Pancreas (tissue), 10 donors: ENCODE measurements at regions not wholly inside any gene's neighbourhood (a gene's known extent, or its start where the extent isn't known, plus 50 kb on each side); places are given as distances from the start of the nearest gene placed in this dataset.

Source experiments
- ATAC-seq, 4 donors: fragments of 200-7000 bp; cut with Tn5 transposase; one replicate each; pipeline versions ENCODE4 v1.8.0 to v1.9.1; 2020; ENCODE audit warnings: mild to moderate bottlenecking in 4 of 4, moderate library complexity in 4 of 4
- DNase-seq, 6 donors: peaks; one replicate each; pipeline ENCODE4 v3.0.0-alpha.2; 2020
- FAIRE-seq: peaks from 2 replicates; lab custom pipeline; 2012; peaks lifted over from hg19 to GRCh38; lab: Jason Lieb, UNC
- H3K27ac ChIP-seq, 4 donors: fragments of 200-600 bp; sonication (generic); 1 replicate in 3 of 4; 2 replicates in 1 of 4; pipeline versions ENCODE4 v1.5.0 to v1.8.0; 2020
- H3K27me3 ChIP-seq, 4 donors: fragments of 200-600 bp; one replicate each; pipeline ENCODE4 v1.8.0; 2021
- H3K36me3 ChIP-seq, 3 donors: fragments of 200-600 bp; sonication (generic) in 1 of 3; one replicate each; pipeline versions ENCODE4 v1.5.0 to v1.8.0; 2020 to 2021
- H3K4me1 ChIP-seq, 3 donors: fragments of 200-600 bp; one replicate each; pipeline ENCODE4 v1.8.0; 2021
- H3K4me3 ChIP-seq, 4 donors: fragments of 200-600 bp; sonication (generic) in 2 of 4; one replicate each; pipeline versions ENCODE4 v1.5.0 to v1.8.0; 2020 to 2021
- H3K9me3 ChIP-seq, 4 donors: fragments of 200-600 bp; one replicate each; pipeline ENCODE4 v1.8.0; 2021
- WGBS, 2 donors: extraction: QIAGEN DNeasy Blood & Tissue Kit; methylation state at CpG; one replicate each; pipeline ENCODE4 v1.1.7; 2013; 5-methylcytosine and 5-hydroxymethylcytosine counted together
- intact Hi-C, 3 donors: fragments of 100-400 bp; cut with DNase I; formaldehyde crosslinking; loops; one replicate each; pipeline versions ENCODE4 v1.11.1 to v1.14.2; 2022
- TF ChIP-seq, protein P1 (sequence below), 4 donors: fragments of 200-600 bp; sonication (generic) in 3 of 4; IDR thresholded peaks; one replicate each; pipeline versions ENCODE4 v1.5.0 to v1.8.0; 2021; ENCODE audit warnings: antibody characterized with exemption in 4 of 4
- donor health status: healthy with polysubstance abuse.
- donor health status: DM: no; HTN: no; CAD: no; lungs with moderate emphysema.
- donor health status: DM: no; HTN: no; CAD: no.
- donor health status: control.
- donor health status: control.
- donor health status: Bipolar disorder and iron deficiency.
- donor health status: DM: yes; HTN: yes; CAD: no.
- donor health status: DM: no; HTN: no; CAD: no.
- donor health status: DM: no; HTN: no; CAD: no.
- donor health status: DM: yes; HTN: yes; CAD: no.

DNA sequence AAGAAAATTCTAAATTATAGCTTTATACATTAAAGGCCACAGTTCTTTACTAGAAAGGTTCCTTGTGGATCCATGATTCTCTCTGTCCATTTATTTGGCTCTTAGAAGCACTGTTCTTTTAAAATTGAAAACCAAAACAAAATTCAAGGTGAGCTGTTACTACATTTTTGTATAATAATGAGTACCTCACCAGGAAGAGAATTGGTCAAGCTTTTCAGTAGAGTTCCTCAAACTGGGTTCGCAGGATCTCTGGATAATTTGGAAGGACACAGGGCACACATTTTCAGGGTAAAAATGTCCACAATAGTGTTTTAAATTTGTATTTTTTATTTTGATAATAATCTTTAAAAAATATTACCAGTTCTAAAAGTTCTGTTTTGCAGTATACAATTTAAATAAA lies 93.0 kb downstream of the PPP1R3A start:
- H3K27me3 ChIP-seq = no peaks in the 10 kb centered on the region
- no peak for DNase-seq
- H3K9me3 ChIP-seq = no peaks in the 10 kb centered on the region
- H3K4me3 ChIP-seq = no peak overlapping the region
- 79 to 89% methylated on average over 1 of the region's 1 CpG for WGBS, 2 donors
- TF ChIP-seq, protein P1, sequence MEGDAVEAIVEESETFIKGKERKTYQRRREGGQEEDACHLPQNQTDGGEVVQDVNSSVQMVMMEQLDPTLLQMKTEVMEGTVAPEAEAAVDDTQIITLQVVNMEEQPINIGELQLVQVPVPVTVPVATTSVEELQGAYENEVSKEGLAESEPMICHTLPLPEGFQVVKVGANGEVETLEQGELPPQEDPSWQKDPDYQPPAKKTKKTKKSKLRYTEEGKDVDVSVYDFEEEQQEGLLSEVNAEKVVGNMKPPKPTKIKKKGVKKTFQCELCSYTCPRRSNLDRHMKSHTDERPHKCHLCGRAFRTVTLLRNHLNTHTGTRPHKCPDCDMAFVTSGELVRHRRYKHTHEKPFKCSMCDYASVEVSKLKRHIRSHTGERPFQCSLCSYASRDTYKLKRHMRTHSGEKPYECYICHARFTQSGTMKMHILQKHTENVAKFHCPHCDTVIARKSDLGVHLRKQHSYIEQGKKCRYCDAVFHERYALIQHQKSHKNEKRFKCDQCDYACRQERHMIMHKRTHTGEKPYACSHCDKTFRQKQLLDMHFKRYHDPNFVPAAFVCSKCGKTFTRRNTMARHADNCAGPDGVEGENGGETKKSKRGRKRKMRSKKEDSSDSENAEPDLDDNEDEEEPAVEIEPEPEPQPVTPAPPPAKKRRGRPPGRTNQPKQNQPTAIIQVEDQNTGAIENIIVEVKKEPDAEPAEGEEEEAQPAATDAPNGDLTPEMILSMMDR (IDR thresholded peaks at IDR 0.05) = no peak
- intact Hi-C loops = no loop called here
- no peaks in the 10 kb centered on the region for H3K36me3 ChIP-seq
- H3K4me1 ChIP-seq = no peaks in the 10 kb centered on the region
- H3K27ac ChIP-seq = no peak overlapping the region
- no peak for ATAC-seq
- FAIRE-seq = no peak

DNA sequence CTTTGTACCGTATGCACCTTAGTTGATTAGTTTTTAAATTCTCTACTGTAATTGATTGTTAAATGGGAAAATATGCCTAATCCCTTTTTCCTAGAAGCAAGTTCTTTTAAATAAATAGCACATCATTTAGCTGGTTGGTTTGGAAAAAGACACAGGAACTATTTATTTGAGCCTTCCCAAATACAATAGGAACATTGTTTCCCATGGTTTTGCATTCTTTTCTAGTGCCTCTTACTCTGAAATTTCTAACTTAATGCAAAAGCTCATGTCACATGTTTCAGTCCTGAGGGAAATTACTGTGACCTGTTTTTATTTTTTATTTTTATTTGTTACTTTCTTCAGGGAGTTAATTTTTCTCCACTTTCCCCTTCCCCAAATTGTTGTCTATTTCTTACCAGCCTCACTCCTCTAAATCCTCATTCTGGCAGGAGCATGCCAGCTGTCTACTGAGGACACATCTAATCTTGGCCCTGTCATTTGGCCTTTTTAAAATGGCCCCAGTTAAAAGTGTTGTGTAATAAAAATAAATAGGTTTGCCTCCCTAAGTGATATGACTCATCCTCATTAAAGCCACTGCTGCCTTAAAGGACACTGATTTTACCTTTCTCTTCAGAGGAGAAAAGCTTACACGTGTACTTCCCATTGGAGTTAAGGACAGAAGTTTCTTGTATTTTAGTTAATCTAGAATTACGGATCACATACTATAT lies 94.5 kb downstream of the PPP1R3A start:
- TF ChIP-seq, protein P1 (IDR thresholded peaks at IDR 0.05) = no peak
- Histone ChIP-seq H3K9me3 (no peaks in the 10 kb centered on the region), H3K27me3 (no peaks in the 10 kb centered on the region), H3K4me3 (no peak overlapping the region), H3K27ac (no peak overlapping the region), H3K36me3 (no peaks in the 10 kb centered on the region), H3K4me1 (no peaks in the 10 kb centered on the region)
- DNase-seq (no peak), ATAC-seq (peak in 2 of 4 donors; percentile 49 to 67), FAIRE-seq (no peak)
- WGBS, 2 donors = 30 to 44% methylated on average over 3 of the region's 3 CpGs
- intact Hi-C loops = no loop called here

DNA sequence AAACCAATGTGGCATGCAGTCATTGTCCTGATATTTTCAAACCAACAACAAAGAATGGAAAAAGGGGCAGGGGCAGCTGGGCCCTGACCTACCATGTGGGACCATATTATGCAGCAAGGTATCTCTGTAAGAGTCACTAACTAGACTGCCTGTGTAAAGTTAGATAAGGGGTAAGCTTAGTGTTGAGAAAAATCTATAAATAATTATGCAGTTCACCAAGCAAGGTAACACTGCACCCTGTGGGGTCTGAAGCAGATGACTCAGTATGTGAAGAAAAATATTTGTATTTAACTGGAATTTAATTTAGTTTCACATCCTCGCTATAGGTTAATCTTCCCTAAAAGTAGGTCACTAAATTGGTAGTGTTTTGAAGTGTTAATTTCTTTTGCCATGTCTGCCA lies 99.3 kb downstream of the PPP1R3A start:
- DNase-seq (no peak), FAIRE-seq (no peak), ATAC-seq (no peak)
- TF ChIP-seq, protein P1 (IDR thresholded peaks at IDR 0.05) = no peak
- H3K4me3 ChIP-seq = no peak overlapping the region
- H3K4me1 ChIP-seq = no peaks in the 10 kb centered on the region
- no peak overlapping the region for H3K27ac ChIP-seq
- no peaks in the 10 kb centered on the region for H3K27me3 ChIP-seq
- no peaks in the 10 kb centered on the region for H3K9me3 ChIP-seq
- WGBS, 2 donors = 34% methylated on average over 1 of the region's 1 CpG
- intact Hi-C loops = no loop called here
- no peaks in the 10 kb centered on the region for H3K36me3 ChIP-seq

DNA sequence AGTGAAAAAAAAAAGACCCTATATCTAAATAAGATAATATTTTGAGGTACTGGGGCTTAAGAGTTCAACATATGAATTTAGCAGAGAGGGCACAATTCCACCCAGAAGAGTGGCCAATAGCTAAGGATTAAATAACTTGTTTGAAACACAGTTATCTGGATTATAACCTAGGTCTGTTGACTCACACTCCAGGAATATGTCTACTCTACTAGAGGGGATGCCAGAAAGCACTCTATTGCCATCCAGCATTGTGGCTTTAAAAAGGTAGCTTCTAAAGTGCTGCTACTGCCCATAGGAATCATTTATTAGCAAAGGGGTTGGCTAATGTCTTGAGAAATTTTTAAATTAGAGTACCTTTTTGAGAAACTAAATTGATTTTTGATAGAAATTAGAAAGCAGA lies 102.2 kb downstream of the PPP1R3A start:
- ATAC-seq = no peak
- H3K4me3 ChIP-seq = no peak overlapping the region
- no peaks in the 10 kb centered on the region for H3K9me3 ChIP-seq
- FAIRE-seq = no peak
- intact Hi-C loops = no loop called here
- TF ChIP-seq, protein P1 (IDR thresholded peaks at IDR 0.05) = no peak
- DNase-seq = no peak
- no peaks in the 10 kb centered on the region for H3K36me3 ChIP-seq
- no peaks in the 10 kb centered on the region for H3K4me1 ChIP-seq
- H3K27me3 ChIP-seq = no peaks in the 10 kb centered on the region
- no peak overlapping the region for H3K27ac ChIP-seq

DNA sequence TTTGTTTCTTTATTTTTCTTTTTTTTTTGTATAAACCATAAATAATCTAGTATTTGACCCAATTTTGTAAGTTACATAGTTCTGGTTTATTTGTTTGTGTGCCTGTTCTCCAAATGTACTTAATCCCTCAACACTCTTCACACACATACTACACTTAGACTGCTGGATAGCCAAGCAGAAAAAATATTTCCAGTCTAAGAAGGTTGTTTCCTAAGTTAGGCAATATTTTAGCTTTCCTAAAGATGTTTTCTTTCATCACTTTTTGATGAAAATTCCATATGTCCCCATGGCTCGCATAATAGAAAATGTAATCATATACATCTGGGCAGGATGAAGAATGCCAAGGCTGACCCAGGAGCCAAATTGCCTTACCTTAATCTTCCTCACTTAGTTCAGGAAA lies 105.3 kb downstream of the PPP1R3A start:
- TF ChIP-seq, protein P1 (IDR thresholded peaks at IDR 0.05) = no peak
- no peak for ATAC-seq
- DNase-seq = no peak
- Histone ChIP-seq H3K4me3 (no peak overlapping the region), H3K27me3 (no peaks in the 10 kb centered on the region), H3K27ac (no peak overlapping the region), H3K4me1 (no peaks in the 10 kb centered on the region), H3K9me3 (no peaks in the 10 kb centered on the region), H3K36me3 (no peaks in the 10 kb centered on the region)
- no peak for FAIRE-seq
- WGBS, 2 donors = 0 to 1% methylated on average over 1 of the region's 1 CpG
- intact Hi-C loops = no loop called here
